ENCODE measurements at regions not wholly inside any gene's neighbourhood (a gene's known extent, or its start where the extent isn't known, plus 50 kb on each side); places are given as distances from the start of the nearest gene placed in this dataset.
A peak's percentile ranks its signal among the peaks of the same experiment; 100 is the strongest.
"Not testable (repeated sequence)": the region's sequence is repeated elsewhere in the genome, so short reads cannot be mapped to it uniquely, and the experiment has no call there.

- no peak for DNase-seq
These were observed 219.9 kb downstream of the FGFR2 start for GRCh38 chr10:121378251-121378801.

GRCh38 chr10:121379013-121379412 is 219.2 kb downstream of the FGFR2 start:
- no peak for DNase-seq

DNA sequence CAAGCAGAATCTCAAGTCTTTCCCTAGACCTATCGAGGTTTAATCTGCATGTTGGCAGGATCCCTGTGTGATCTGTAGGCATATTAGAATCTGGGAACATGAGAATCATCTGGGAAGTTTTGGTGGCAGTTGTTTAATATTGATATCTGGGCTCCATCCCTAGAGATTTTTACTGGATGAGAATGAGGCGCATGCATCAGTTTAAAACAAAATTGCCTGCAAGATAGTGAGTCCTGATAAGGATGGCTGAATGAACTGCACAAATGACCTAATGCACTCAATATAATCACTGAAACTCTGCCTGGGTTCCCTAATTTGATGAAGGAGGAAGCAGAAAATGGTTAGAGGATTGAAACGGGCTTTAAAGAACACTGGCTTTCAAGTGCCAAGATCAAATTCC is 218.0 kb downstream of the FGFR2 start:
- DNase-seq = no peak

- not testable (repeated sequence) for DNase-seq
These were observed 216.2 kb downstream of the FGFR2 start for GRCh38 chr10:121382029-121382520.

GRCh38 chr10:121385136-121385535 is 213.1 kb downstream of the FGFR2 start:
- DNase-seq = peak; percentile 42 to 64

- no peak for DNase-seq
These were observed 205.6 kb downstream of the FGFR2 start for GRCh38 chr10:121392657-121393056.

GRCh38 chr10:121393522-121393921 is 204.7 kb downstream of the FGFR2 start:
- no peak for DNase-seq

DNA sequence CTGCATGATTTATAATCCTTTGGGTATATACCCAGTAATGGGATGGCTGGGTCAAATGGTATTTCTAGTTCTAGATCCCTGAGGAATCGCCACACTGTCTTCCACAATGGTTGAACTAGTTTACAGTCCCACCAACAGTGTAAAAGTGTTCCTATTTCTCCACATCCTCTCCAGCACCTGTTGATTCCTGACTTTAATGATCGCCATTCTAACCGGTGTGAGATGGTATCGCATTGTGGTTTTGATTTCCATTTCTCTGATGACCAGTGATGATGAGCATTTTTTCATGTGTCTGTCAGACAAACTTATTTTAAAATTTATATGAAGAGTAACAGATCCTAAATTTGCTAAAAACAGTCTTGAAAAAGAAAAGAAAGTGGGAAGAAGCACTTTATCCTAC is 197.7 kb downstream of the FGFR2 start:
- not testable (repeated sequence) for DNase-seq

DNA sequence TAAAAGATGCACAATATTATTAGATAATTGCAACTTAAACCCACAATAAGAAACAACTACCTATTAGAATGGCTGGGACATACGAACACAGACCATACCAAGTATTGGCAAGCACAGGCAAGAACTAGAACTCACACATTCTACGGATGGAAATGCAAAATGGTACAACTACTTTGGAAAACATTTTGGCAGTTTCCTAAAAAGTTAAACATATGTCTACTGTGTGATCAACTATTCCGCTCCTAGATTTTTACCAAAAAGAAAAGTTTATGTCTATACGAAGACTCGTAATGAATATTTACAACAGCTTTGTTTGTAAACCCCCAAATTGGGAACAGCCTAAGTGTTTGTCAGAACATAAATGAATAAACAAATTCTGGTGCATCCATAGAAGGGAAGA is 194.7 kb downstream of the FGFR2 start:
- no peak for DNase-seq

GRCh38 chr10:121404611-121405010 is 193.6 kb downstream of the FGFR2 start:
- DNase-seq = no peak

- DNase-seq = no peak
These were observed 193.1 kb downstream of the FGFR2 start for GRCh38 chr10:121405096-121405495.

GRCh38 chr10:121405549-121405948 is 192.7 kb downstream of the FGFR2 start:
- DNase-seq = no peak

DNA sequence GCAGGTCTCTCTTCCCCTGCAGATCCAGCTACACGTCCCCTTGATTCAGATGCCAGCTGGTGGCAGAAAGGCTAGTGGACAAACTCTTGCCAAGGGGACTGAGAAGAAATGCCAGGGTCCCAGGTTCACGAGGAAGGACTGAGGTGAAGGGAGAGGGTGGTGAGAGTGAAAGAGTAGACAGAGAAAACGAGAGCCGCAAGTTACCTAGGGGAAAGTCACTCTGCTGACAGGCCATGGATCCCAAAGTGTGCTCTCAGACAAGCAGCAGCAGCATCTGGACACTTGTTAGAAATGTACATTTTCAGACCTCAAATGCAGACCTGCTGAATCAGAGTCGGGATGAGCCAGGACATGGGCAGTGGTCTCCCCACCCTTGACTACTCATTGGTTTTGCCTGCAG is 192.3 kb downstream of the FGFR2 start:
- DNase-seq = no peak

DNA sequence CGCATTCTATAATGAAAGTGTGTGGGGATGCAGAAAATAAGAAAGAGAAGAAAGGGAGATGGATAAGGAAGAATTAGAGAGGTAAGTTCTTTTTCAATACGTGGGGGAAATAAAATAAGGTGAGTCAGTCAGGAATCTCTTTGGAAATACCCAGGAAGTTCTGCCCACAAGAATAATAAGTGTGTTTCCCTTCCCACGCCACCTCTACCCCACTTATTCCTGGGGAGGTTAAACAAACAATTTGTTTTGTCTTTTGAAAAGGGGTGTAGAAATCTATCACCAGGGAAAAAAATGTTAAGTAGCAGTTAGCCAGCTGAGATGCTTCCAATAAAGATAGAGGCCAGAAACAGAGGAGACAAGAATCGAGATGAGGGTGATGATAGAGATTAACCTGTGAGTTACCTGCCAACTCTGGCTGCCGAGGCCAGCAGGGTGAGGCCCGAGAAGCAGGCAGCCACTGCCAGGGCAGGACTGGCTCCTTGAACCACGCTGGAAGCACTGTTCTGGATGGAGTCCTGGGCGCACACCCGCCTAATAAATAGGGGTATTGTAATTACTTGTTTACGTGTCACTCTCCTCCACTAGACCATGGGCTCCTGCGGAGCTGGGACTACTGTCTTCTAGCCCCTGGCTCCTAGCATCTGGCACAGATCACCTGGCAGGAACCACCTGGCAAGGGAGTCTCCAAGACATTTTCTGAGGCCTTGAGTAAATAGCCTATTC is 191.3 kb downstream of the FGFR2 start:
- no peak for DNase-seq

DNA sequence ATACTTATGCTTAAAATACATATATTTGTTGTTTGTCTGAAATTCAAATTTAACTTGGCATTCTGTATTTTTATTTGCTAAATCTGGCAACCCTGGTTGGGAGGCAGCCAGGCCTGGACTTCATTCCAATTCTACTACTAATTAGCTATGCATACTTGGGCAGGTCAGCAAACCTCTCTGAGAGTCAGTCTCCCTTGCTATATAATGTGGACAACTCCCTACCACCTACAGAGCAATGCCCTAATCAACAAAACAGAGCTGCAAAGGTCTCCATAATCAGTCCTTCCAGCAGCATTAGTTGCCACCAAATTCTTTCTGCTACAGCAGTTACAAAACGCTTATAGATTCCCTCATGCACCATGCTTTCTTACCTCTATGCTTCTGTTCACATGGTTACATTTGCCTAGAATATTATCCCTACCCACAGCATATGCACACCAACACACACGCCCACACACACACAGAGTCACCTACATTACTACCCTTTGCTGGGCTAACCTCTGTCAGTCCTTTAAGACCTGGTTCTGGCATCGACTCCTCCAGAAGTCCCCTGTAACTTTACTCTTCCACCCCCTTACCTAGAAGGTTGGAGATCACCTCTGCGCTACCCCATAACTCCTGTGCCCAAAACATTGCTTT is 188.7 kb downstream of the FGFR2 start:
- no peak for DNase-seq

- no peak for DNase-seq
These were observed 187.2 kb downstream of the FGFR2 start for GRCh38 chr10:121411004-121411403.

DNA sequence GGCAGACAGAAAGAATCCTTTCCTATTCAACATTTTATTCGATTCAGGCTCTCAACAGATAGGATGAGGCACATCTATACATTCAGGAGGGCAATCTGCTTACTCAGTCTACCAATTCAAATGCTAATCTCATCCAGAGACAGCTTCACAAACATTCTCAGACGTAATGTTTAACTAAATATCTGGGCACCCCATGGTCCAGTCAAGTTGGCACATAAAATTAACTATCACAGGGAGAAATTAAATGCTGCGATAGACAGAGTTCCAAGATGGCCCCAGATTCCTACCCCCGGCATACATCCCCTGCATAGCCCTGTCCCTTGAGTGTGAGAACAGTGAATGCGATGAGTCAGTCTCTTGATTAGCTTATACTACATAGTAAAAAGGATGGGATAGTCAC is 184.3 kb downstream of the FGFR2 start:
- DNase-seq = no peak

GRCh38 chr10:121414366-121415062 is 183.7 kb downstream of the FGFR2 start:
- DNase-seq = no peak

DNA sequence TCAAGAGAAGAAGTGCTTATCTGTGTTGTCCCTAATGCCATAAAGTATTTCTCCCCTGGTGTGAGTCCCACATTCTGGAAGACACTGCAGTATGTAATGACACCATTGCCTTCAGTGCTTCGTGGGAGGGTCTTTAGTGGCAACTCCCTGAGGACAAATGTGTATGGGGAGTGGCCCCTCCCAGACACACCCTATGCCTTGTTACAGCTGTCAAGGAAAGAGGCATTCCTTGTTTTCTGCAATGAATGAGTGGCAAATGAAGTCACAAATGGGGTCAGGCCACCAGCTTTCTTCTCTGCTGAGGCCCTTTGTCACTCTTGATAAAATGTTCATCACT is 183.2 kb downstream of the FGFR2 start:
- DNase-seq = no peak

- DNase-seq = no peak
These were observed 182.2 kb downstream of the FGFR2 start for GRCh38 chr10:121416071-121416470.

- DNase-seq = no peak
These were observed 180.9 kb downstream of the FGFR2 start for GRCh38 chr10:121417298-121417697.

DNA sequence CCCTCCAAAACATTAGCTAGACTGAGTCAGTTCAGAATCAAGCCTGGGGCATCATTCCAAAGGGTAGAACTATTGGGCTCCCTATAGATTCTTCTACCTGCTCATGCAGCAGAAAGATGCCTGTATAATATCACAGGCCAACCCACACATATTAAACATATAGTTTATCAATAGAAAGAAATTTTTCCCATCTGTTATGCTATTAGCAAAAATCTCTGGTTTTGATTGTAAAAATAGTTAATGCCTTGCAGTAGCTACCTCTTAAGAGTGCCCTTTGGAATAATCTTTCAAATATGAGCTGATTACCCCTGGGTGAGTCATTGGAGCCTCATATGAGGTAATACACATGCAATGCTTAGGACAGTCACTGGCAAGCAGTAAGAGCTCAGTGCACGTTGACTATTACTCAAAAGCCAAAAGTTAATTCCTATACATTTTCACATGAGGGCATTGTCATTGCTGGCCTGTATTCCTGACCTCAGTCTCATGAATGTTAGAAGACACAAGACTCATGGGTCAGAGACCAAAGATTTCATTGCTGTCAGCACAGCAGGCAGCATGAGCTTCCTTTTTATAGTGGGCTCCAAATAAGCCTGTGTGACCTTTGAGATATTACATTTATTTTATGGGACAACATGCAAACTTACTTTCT is 180.0 kb downstream of the FGFR2 start:
- DNase-seq = no peak

Data from right lung (tissue), 2 donors.